LoVo (cell line): ENCODE measurements at regions not wholly inside any gene's neighbourhood (a gene's known extent, or its start where the extent isn't known, plus 50 kb on each side); places are given as distances from the start of the nearest gene placed in this dataset.

Experiments used
- DNase-seq: peaks from one replicate; pipeline ENCODE4 v3.0.0-alpha.2; 2016; ENCODE audit warnings: low spot score

DNA sequence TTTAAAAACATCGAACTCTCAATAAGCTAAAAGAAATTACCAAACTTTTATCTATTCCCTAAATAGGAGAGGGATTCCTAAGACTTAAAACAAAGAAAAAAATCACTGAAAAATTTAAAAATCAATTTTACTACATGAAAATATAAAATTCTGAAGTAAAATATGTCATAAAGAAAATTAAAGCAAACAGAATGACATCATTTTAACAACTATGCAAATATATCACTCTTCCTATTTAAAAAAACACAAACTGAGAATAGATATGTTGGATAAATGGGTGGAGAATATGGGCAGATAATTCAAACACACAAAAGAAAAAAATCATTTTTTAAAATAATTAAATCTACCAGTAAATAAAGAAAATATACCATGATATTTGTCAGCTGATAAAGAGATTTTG, 510.0 kb downstream of the BCL11B start:
- DNase-seq = no peak

DNA sequence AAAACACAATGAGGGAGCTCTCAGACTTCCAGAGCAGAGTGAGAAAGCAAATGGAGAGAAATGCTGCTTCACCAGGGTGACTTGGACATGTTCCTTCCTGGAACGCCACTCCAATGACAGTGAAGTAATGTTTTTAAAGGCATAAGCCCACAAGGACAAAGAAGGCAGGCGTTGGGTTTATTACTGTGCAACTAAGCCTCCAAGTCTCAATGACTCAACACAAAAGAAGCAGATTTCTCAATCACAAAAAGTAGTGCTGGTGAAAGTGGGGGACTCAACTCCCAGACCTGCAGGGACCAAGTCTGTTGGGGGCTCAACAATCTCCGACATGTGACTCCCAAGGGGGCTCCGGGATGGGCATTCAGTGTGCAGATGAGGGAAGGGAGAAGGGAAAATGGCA, 505.2 kb downstream of the BCL11B start:
- DNase-seq = no peak

DNA sequence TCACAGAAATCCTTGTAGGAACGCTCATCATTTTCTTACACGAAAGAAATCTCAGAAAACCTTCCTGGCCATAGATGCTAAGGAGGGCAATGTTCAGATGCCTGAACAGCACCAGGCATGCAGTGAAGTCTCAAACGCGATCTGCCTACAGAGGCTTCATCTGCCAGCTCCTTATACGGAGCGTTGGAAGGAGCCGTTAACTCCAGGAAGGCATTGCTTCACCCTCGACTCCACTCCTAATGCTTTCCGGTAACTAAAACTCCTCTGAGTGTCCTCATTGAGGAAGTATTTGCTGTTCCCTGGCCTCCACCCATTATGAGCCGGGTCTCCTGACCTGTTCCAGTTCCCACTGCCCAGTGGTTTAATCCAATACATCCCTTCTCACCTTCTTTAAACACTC, 502.7 kb downstream of the BCL11B start:
- no peak for DNase-seq

DNA sequence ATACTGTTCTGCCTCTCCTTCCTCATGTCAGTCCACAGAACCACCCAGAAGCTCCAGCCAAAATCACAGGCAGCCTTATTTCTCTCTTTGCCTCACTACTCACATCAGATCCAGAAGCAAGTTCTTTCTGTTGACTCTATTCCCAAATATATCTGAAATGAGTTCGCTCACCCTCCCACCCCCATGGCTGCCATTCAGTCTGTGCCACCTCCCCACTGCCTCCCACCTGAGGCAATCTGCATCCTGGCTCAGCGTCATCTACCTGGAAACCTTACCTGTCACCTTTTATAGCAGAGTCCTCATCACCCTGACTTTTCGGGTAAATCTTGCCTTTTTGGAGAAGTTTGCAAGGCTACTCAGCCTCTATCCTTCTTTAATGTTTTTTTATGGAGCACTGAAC, 501.8 kb downstream of the BCL11B start:
- DNase-seq = no peak

DNA sequence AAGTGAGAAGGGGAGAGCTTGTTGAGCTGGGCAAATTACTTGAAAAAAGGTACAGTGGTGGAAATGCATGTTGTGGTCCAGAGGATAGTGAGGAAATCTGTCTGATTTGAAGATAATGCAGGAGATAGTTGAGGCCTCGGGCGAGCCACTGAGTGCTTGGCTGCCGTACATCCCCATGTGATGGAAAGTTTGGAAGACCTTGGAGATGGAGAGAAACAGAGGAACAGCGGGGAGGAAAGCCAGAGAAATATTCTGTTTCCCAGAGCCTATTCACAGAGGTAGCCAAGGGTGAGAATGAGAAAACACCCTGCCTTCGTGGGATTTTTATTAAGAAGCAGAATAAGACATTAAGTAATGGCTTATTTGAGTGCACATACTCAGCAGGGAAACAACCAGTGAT, 498.2 kb downstream of the BCL11B start:
- no peak for DNase-seq

DNA sequence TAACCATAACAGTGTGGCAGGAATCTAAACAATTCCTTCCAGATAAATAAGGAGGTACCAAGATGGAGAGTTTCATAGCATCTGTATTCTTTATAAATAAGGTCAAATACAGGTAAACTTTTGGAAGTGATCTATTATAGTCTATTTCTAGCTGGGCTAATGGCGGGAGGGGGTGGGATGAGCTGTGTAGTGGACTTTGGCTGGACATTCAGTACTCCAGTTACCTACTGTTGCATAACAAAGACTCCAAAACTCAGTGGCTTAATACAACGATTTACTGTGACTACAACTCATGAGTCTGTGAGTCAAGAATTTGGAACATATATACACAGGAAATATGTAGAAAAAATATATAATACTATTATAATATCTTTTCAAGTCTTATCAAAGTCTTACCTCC, 496.1 kb downstream of the BCL11B start:
- no peak for DNase-seq

DNA sequence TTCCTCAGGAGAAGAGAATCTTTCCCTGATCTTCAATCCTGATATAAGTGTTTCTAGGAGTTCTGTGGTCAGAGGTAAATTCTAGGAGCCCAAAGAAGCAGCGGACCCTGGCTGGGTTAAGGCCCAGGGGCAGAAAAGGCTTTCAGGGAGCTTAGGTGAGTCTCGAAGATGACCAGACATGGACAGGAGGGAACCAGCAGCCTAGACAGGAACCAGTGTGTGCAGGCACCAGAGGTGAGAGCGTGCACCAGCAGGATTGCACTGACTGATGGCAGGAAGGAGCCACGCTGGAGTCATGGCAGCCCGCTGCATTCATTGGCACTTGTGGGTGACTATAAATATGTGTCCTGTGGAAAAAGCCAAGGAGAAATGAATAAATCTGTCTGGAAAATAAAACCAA, 489.9 kb downstream of the BCL11B start:
- DNase-seq = no peak

DNA sequence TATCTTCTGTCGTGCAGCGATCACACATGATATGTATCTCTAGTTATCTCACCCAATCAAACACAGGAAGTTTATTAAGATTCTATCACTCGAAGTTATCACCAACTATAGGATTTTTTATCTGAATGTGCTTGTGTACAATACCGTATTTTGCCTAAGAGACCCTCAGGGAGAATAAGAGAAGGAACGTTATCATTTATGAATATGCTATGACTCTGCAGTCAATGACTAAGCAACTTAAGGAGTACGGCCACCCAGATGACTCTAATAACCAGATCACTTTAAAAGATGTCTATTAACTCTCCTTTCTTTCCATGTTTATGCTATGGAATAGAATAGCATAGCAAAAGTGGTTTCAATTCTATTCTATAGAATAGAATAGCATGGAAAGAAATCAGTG, 486.4 kb downstream of the BCL11B start:
- no peak for DNase-seq

DNA sequence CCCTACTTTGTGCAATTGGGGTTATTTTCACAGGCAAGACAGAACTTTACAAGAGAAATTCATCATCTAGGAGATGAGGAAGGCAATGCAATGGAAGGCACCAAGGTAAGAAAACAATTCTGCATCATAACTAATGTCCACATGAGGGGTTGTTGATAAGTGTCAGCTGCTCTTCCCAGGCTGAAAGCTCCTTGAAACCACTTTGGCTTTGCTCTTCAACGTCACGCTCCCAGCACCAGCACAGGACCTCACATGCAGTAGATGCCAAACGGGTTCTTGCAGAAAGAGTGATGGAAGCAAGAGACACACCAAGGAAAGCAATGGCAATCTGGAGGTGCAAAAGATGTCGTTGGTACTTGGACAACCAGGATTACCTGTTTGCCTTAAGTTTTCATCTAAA, 485.5 kb downstream of the BCL11B start:
- DNase-seq = no peak

DNA sequence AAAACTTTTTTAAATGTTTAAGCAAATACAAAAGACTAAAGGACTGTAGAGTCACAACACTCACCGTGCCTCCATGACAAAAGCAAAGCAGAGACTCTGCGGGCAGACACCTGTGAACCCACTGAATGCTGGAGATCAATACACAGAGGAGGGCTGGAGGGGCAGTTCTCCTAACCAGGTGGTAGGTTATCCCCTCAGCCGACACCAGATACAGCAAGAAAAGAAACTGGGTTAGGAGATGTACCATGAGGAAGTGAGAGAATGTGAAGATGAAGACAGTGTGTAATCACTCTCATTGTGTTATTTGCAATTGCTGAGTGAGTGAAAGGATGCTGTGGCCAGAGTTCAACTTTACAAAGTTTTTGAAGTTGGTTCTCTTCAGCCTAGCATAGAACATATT, 480.3 kb downstream of the BCL11B start:
- no peak for DNase-seq

DNA sequence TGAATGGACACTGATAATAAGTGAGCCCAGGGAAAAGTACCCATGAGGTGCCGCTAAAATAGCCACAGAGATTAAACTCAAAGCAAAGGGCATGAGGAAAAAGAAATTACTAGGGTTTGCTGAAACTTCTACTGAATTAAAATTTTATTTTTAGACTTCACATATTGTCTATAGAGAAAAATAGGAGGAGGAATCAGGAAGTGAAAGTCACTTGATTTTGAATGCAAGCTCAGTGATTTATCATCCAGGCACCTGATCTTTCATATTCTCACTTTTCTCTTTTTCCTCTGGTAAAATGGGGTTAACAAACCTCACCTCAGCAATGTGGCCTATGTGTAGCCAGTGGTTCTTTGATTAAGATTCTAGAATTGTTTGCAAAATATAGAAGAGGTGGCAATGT, 479.8 kb downstream of the BCL11B start:
- DNase-seq = no peak

DNA sequence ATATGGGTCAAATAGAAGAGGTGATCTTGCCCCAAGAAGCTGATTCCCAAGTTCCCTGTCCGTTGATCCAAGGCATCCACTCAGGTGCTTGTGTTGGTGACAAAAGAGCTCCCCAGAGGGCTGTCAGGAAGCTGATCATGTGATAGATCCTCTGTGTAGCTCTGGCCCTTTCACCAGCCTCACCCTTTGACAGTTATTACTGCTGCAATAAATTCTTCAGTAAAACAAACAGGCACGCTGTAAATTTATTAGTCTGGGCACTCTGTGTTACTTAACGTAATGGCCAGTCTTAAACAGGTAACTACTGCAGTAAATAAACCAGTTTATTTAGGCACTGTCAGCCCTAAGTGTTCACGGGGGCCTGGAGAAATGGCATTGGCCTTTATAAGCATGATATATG, 473.9 kb downstream of the BCL11B start:
- DNase-seq = peak; percentile 19

DNA sequence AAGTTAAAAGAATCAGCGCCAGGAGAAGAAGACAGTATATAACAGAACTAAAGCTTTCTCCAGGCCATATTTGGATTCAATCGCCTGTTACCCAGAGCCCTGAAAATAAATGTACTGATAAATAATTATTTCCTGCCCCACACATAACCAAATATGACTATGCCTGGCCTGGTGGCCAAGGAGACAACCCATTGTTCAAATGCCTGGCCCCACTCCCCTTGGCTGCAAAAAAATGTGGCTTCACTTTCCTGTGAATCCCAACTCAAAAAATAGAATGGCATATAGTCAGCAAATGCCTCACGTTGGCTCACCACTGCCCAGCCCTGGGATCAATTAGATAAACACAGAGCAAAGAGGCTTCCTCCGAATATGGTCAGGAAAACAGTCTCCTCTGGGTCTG, 472.1 kb downstream of the BCL11B start:
- no peak for DNase-seq

DNA sequence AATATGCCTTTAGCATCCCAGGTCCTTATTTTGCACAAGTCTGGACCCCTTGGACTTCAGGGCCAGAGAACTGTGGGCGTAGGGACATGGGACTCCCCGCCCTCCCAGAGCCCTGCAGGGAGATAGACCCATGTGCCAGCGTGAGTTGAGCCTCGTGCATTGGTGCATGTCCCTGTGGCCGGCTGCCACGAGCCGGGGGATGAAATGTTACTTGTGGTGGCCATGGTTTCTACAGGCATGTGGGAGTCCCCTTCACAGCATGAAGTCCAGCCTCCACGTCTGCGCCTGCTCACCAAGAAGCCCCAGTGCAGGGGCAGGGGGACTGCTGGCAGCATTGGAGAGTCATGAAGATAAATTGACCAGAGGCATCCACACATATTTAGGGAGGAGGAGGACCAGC, 470.0 kb downstream of the BCL11B start:
- no peak for DNase-seq

DNA sequence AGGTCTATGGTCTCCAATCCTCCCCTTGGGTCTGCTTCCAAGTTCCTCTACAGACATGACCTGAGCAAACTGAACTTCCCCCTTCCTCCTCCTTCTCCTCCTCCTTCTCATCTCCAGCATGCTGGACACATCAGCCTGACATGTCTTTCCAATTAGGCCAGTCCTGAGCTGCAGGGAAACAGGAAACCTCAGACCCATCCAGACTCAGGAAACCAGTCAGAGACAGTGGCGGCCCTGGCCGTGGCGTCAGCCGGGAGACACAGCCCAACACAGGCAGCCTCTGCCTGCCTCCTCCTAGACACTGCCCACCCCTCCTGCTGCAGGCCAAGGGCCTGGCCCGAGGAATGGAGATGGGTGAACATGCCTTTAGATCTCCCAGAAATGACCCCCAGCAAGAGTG, 468.8 kb downstream of the BCL11B start:
- DNase-seq = no peak

DNA sequence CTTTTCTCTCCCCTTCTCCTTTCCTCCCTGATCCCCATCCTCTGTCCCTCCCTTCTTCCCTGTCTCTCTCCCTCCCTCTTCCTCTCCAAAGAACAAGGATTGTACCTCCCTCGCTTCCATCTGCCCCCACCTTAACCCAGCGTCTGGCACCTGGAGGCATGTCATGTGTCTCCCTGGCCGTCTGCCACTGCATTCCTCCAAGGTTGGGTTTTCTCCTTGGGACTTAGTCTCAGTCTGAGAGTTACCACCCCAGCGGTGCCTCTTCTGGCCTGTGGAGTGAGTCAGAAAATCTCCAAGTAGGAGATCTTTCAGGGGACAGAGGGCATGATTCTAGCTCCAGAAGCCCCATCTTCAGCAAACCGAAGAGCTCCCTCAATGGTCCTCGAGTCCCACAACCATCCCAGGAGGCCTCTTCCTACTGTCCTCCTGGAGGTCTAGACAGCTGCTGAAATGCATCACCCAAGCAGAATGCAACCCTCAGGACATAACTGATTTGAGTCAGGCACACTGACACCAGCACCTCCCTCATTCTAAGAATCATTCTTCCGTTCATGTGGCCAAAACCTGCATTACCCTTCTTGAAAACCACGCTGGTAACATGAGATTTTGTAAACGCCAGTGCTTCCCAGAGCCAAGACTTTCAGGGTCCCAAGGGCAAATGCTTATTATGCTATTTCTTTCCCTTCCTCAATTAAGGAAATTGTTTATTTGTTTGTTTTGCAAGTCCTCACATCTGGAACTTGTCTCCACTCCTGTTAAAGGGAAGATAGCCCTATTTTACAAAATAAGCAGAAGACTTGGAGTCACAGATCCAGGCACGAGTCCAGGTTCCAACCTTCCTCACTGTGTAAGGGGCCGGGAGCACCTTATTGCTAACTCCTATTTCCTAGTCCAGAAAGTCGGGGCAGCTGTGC, 463.2 kb downstream of the BCL11B start:
- no peak for DNase-seq

DNA sequence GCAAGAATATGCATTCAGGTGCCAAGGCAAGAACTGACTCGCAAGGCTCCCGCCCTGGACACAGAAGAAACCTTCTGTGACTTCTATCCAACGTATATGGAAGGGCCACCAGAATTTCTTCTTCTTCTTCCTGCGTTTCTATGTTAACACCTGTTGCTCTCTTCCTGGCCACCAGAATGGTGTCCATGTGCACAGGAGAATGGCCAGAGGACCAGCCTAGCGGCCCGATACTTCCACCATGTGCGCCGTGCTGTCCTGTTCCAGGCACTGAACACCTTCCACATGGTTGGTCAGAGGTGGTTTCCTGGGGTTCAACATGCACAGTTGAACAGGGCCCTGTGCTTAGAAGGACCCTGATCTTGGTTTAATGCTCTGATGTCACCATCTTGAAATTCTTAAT, 455.8 kb downstream of the BCL11B start:
- no peak for DNase-seq

DNA sequence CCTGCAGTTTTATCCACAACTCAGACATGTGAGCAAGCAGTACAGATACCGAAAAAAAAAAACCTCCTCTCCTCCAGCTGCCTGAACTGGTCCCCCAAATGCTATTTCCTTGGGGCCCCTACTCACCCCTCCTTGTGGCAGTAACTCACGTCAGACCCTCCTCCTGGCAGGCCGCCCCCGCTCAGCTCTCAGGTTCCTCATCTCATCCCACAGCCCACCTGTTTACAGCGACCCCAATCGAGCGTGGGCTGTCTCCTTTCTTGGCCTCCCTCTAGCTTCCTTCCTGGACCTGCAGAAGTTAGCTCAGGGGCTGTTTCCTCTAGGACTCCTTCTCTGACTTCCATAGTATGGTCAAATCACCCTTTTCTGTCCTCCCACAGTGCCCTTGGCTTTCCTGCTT, 455.3 kb downstream of the BCL11B start:
- no peak for DNase-seq

DNA sequence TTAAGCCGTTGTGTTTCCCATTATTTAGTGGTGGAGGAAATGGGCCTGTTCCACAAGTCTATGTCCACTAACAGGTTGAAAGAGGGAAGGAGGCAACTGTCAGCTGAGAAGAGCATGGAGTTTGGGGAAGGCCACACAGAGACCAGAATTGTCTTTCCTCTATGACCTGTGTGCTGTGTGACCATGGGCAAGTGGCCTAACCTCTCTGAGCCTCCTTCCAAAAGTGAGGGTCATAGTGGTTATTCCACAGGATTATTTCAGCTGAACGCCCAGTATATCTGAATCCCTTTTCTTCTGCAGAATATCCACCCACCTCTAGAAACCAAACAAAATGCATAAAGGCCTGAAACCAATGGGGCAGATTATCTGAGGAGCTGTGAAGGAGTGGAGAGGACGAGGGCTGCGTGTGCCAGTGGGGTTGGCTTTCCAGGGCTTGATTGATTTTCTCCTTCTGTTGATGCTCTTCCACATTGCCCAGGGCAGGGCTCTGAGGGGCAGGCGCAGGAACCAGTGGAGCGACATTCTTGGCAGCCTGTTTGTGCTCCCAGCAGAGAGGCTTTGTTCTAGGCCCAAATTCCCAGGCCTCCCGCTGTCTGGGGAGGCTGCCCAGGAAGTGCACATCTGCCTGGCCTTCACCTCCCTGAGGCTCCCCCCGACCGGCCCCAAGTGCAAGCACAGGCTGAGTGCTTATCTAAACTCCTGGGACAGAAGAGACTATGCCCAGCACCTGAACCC, 452.7 kb downstream of the BCL11B start:
- no peak for DNase-seq

DNA sequence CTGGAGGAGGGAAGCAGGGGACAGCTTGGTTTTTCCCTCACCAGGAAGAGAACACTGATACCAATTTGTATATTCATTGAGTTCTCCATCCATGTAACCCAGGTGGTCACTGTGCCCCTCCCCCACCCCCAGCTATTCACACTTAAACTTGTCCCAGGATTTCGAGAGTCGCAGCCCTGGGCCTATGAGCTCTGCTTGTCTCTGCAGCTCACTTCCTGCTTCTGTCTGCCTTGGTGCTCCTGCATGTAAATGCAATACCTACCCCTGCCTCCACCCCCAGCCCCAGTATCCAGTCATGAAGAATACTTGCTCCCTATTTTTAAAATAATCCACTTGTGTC, 452.2 kb downstream of the BCL11B start:
- no peak for DNase-seq

DNA sequence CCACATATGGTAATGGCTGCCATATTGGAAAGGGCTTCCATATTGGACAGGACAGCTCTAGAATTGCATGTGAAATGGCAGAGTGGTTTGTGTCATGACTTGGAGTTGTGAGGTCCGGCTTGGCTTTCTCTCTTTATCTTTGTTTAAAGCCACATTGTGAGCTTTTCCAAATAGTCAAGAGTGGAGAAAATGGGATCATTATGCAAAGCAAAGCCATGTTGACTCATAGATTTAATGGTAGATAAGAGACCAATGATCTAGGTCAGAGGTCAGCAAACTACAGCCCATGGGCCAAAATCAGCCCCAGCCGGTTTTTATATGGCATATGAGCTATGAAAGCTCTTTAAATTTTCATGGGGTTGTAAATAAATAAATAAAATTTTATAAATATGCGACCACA, 449.1 kb downstream of the BCL11B start:
- peak; percentile 19 for DNase-seq

DNA sequence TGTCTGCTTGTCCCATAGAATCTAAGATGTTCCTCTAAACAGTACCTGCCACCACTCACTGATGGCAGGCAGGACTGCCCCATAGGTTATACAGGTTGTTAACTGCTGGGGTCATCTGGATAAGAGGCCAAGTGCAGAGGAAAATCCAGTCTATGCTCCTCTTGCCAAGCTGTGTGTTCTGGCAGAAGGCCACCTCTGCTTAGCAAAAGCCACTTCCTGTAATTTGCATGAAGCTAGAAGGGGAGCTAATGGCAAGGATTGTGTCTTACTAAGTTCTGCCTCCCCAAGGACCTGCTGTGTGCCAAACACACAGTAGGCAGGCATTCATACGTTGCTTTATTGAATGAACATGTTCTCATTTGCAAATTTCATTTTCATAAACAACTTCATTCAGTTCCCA, 445.4 kb downstream of the BCL11B start:
- DNase-seq = no peak

DNA sequence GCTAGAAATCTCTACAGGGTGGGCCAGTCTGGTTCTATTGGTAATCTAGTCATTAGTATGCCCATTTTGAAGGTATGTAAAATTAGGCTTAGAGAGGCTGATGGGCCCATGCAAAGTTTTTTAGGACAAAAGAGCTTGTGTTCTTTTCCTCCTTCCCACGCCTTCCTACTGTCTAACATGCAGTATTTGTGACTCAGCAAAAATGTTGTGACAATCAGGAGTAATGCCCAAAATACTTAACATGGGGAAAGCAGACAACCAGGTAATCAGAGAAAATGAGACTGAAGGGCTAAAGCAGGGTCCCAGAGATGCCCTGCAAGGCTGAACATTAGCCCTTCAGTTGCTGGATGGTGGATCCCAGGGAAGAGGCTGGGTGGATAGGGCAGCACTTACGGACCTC, 437.9 kb downstream of the BCL11B start:
- DNase-seq = no peak
